ENCODE measurements at regions not wholly inside any gene's neighbourhood (a gene's known extent, or its start where the extent isn't known, plus 50 kb on each side); places are given as distances from the start of the nearest gene placed in this dataset.

DNA sequence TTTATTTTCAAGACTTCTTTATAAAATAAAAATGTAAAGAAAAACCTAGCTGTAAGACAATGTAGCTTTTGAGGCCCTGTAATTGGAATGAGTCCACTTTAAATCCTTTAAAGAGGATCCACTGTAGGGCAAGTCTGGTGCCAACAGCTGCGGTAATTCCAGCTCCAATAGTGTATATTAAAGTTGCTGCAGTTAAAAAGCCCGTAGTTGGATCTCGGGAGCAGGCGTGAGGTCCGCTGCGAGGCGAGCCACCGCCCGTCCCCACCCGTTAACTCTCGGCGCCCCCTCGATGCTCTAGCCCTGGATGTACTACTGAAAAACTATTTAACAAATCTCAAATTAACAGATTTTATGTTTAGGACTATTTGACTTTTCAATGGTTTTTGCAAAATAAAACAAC lies 414.7 kb upstream of the SEMA3C start (continued):
- TF ChIP-seq, protein P1, sequence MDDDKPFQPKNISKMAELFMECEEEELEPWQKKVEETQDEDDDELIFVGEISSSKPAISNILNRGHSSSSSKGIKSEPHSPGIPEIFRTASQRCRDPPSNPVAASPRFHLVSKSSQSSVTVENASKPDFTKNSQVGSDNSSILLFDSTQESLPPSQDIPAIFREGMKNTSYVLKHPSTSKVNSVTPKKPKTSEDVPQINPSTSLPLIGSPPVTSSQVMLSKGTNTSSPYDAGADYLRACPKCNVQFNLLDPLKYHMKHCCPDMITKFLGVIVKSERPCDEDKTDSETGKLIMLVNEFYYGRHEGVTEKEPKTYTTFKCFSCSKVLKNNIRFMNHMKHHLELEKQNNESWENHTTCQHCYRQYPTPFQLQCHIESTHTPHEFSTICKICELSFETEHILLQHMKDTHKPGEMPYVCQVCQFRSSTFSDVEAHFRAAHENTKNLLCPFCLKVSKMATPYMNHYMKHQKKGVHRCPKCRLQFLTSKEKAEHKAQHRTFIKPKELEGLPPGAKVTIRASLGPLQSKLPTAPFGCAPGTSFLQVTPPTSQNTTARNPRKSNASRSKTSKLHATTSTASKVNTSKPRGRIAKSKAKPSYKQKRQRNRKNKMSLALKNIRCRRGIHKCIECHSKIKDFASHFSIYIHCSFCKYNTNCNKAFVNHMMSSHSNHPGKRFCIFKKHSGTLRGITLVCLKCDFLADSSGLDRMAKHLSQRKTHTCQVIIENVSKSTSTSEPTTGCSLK (tag by site-specific recombination; IDR thresholded peaks at IDR 0.05), result no peak
- no peak for TF ChIP-seq ZNF23 (tag by site-specific recombination; IDR thresholded peaks at IDR 0.05; ENCODE audit: borderline replicate concordance)
- TF ChIP-seq ZNF777 (tag by site-specific recombination; IDR thresholded peaks at IDR 0.05; ENCODE audit: borderline replicate concordance), result no peak
- TF ChIP-seq WT1 (tag by site-specific recombination; IDR thresholded peaks at IDR 0.05), result no peak
- TF ChIP-seq ZNF157 (tag by site-specific recombination; IDR thresholded peaks at IDR 0.05), result no peak

DNA sequence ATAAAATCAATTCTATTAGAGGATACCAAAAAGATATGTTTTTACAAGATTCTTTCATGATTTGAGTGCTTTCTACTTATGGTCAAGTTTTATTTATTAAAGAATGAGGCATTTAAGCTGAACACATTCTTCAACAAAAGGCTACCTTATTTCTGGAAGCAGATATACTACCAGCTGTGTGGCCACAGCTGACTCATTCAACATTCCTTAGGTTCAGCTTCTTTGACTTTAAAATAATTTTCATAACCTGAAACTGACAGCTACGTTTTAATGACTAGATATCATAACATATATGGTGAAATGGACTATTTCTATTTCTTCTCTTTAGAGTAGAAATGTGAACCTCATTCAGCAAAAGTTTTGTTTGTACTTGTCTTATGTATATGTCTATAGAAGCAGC lies 414.2 kb upstream of the SEMA3C start:
- Histone ChIP-seq H3K9me3 (ENCODE audit: control insufficient read depth, insufficient read depth, low read depth, low read length) (no peaks in the 10 kb centered on the region), H3K4me1 (ENCODE audit: control insufficient read depth, insufficient read depth, low read length) (no peaks in the 10 kb centered on the region), H3K4me3 (ENCODE audit: low read depth, low read length) (no peak overlapping the region), H3K36me3 (ENCODE audit: control insufficient read depth in 2 of 2, insufficient read depth in 1 of 2, low read length in 2 of 2) (no peaks in the 10 kb centered on the region), H3K27ac (ENCODE audit: extremely low read depth, low read depth, low read length) (no peak overlapping the region)
- ChIA-PET CTCF (no interaction called here), POLR2A (no interaction called here)
- TF ChIP-seq ZXDB (tag by site-specific recombination; IDR thresholded peaks at IDR 0.05) (no peak), ZBTB10 (tag by site-specific recombination; IDR thresholded peaks at IDR 0.05) (no peak), ZNF701 (tag by site-specific recombination; IDR thresholded peaks at IDR 0.05) (no peak), REST (tag by site-specific recombination; IDR thresholded peaks at IDR 0.05) (no peak), ZNF354C (tag by site-specific recombination; IDR thresholded peaks at IDR 0.05; ENCODE audit: borderline replicate concordance, low read depth) (no peak), IKZF3 (tag by site-specific recombination; IDR thresholded peaks at IDR 0.05) (no peak), KLF16 (tag by site-specific recombination; IDR thresholded peaks at IDR 0.05) (no peak), ZSCAN18 (tag by site-specific recombination; IDR thresholded peaks at IDR 0.05) (no peak), ZNF423 (tag by site-specific recombination; IDR thresholded peaks at IDR 0.05) (no peak), GLI4 (tag by site-specific recombination; IDR thresholded peaks at IDR 0.05) (no peak), ZNF274 (IDR thresholded peaks at IDR 0.05; ENCODE audit: low read length) (no peak), ZNF274 (tag by site-specific recombination; IDR thresholded peaks at IDR 0.05; ENCODE audit: borderline replicate concordance) (no peak), ZNF610 (tag by site-specific recombination; IDR thresholded peaks at IDR 0.05; ENCODE audit: borderline replicate concordance) (no peak), ZNF558 (tag by site-specific recombination; IDR thresholded peaks at IDR 0.05) (no peak)
- TF ChIP-seq, protein P2, sequence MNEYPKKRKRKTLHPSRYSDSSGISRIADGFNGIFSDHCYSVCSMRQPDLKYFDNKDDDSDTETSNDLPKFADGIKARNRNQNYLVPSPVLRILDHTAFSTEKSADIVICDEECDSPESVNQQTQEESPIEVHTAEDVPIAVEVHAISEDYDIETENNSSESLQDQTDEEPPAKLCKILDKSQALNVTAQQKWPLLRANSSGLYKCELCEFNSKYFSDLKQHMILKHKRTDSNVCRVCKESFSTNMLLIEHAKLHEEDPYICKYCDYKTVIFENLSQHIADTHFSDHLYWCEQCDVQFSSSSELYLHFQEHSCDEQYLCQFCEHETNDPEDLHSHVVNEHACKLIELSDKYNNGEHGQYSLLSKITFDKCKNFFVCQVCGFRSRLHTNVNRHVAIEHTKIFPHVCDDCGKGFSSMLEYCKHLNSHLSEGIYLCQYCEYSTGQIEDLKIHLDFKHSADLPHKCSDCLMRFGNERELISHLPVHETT (tag by site-specific recombination; IDR thresholded peaks at IDR 0.05), result no peak
- TF ChIP-seq, protein P3, sequence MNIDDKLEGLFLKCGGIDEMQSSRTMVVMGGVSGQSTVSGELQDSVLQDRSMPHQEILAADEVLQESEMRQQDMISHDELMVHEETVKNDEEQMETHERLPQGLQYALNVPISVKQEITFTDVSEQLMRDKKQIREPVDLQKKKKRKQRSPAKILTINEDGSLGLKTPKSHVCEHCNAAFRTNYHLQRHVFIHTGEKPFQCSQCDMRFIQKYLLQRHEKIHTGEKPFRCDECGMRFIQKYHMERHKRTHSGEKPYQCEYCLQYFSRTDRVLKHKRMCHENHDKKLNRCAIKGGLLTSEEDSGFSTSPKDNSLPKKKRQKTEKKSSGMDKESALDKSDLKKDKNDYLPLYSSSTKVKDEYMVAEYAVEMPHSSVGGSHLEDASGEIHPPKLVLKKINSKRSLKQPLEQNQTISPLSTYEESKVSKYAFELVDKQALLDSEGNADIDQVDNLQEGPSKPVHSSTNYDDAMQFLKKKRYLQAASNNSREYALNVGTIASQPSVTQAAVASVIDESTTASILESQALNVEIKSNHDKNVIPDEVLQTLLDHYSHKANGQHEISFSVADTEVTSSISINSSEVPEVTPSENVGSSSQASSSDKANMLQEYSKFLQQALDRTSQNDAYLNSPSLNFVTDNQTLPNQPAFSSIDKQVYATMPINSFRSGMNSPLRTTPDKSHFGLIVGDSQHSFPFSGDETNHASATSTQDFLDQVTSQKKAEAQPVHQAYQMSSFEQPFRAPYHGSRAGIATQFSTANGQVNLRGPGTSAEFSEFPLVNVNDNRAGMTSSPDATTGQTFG (tag by site-specific recombination; IDR thresholded peaks at IDR 0.05; ENCODE audit: borderline replicate concordance), result no peak
- TF ChIP-seq, protein P4, sequence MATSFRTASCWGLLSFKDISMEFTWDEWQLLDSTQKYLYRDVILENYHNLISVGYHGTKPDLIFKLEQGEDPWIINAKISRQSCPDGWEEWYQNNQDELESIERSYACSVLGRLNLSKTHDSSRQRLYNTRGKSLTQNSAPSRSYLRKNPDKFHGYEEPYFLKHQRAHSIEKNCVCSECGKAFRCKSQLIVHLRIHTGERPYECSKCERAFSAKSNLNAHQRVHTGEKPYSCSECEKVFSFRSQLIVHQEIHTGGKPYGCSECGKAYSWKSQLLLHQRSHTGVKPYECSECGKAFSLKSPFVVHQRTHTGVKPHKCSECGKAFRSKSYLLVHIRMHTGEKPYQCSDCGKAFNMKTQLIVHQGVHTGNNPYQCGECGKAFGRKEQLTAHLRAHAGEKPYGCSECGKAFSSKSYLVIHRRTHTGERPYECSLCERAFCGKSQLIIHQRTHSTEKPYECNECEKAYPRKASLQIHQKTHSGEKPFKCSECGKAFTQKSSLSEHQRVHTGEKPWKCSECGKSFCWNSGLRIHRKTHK (tag by site-specific recombination; IDR thresholded peaks at IDR 0.05), result no peak
